ENCODE measurements at regions not wholly inside any gene's neighbourhood (a gene's known extent, or its start where the extent isn't known, plus 50 kb on each side); places are given as distances from the start of the nearest gene placed in this dataset.

DNA sequence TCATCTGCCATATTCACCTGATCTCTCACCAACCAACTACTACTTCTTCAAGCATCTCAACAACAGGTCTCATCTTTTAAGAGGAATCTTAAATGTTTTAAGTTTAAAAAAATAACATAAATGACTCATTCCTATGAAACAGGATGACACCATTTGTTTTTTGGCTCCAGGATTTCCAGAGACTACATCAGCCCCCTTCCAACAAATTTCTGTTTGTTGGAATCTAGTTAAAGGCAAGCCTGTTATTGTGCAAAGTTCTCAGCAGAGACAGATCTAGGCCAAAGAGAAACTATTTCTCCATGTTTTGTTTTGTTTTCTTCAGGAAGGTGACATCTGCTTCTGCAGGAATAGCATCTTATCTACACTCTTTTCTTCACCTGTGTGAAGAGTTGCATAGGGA is 204.8 kb upstream of the SH3BP4 start:
- no peak for DNase-seq (ENCODE audit: missing footprints)
- intact Hi-C loops (cut with DNase I) = no loop called here

DNA sequence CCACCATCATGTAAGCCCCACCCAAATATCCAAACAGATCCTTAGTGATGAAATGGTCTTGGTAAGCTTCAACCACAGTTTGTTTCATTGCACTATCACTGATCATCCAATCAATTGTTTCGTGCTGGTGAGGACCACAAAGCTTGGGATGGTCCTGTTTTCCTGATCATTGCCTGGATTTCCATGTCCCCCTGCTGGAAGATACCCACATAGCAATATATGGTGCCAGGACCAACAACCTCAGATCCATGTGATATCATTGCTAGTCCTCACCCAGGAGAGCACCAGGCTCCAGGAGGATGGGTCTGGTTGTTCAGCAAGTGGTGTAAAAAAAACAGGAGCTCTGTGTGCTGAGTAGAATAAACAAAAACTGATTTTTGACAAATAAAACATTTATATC is 206.5 kb upstream of the SH3BP4 start:
- DNase-seq (ENCODE audit: missing footprints) (no peak), ATAC-seq (no peak)
- intact Hi-C loops (cut with DNase I) = no loop called here

More for the DNA sequence above, 204.8 kb upstream of the SH3BP4 start:
- no peak for ATAC-seq

DNA sequence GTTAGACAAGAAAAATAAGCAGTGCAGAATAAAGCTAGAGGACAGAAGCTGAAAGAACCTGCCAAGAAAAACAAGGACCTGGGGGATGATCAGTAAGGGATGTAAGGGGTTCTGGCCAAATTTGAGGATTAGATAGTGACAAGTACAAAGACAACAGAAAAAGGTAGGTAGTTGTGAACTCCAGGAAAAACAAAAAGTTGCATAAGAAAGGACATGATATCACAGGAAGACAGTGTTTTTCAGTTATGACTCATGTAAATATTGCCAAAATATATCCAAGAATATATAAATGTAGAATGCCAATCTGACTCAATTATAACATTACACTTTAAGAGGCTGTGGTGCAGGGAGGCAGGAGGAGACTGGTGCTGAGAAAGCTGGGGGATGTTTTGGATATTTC is 209.8 kb upstream of the SH3BP4 start:
- no peak for ATAC-seq

DNA sequence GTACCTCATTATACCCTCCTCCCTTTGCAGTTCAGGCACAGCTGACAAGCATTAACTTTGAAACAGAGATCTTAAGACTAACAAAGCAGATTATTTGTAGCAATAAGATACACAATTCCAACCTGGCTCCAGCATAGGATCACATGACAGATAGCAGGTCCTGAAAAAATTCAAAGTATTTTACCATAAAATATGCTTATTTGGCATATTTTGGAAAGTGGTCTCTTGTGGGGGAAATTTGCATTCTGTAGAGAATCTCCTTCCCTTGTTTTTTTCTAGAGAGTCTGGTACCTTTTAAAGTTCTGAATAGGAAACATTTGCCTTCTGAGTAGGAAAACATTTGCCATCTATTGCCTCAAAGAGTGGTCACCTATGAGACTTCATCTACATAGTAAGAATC is 212.8 kb upstream of the SH3BP4 start:
- DNase-seq (ENCODE audit: missing footprints) (no peak), ATAC-seq (no peak)
- intact Hi-C loops (cut with DNase I) = no loop called here

More for the DNA sequence above, 209.8 kb upstream of the SH3BP4 start:
- DNase-seq (ENCODE audit: missing footprints) = no peak
- intact Hi-C loops (cut with DNase I) = no loop called here

DNA sequence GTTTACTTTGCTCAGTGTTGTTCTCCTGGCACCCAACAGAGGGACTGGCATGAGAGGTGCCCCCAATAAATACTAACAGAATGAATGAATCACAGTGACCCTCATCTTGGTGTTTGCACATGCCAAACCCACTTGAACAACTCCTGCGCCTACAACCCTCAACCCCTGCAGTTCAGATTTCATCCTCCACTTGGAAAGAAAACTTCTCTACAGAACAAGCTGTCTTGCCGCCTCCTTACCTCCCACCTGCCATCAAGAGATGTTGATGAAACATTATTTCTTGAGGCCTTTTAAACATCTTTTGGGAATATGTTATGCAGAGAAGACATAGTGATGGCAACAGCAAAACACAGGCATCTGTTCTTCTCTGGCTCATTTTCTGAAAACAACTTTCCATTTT is 216.0 kb upstream of the SH3BP4 start:
- DNase-seq (ENCODE audit: missing footprints) = no peak
- ATAC-seq = no peak
- intact Hi-C loops (cut with DNase I) = no loop called here

DNA sequence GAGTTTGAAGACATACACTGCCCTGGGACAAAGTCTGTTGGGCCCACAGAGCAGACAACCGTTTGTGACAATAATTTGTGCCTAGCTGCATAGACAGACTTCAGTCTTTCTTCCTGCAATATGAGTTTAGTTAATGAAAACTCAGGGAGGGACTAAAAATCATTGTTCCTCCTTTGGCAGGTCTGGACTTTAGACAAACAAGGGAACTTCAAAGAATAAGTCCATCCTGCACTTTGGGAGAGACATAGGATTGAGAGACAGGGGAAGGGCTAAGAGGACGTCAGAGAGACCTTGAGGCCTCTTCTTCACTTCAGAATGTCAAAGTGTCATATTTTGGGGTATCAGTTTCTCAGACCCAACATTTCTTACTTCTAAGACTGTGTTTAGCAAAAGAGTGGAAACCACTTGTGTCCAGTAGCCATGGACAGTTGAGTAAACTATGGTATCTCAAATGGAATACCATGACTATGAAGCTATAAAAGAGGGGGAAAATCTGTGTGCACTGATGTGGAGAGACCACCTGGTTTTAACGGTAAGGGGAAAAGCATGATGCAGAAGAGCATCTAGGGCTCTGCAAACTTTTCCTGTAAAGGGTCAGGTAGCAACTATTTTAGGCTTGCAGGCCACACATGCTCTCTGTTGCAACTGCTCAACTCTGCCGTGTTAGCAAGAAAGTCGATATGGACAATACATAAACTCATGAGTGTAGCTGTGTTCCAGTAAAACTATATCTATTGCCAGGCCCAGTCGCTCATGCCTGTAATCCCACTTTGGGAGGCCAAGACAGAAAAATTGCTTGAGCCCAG is 217.8 kb upstream of the SH3BP4 start:
- intact Hi-C loops (cut with DNase I) = no loop called here
- ATAC-seq (no peak), DNase-seq (ENCODE audit: missing footprints) (no peak)

DNA sequence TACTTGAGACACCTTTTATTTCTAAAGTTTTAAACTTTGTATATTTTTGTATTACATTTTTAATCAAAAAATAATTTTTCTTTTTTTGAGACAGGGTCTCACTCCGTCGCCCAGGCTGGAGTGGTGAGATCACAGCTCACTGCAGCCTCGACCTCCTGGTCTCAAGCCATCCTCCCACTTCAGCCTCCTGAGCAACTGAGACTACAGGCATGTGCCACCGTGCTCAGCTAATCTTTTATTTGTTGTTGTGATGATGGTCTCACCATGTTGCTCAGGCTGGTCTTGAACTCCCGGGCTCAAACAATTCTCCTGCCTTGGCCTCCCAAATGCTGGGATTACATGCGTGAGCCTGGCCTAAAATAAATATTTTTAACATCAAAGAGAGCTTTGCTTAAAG is 218.7 kb upstream of the SH3BP4 start:
- intact Hi-C loops (cut with DNase I) = no loop called here
- DNase-seq (ENCODE audit: missing footprints) = no peak
- ATAC-seq = no peak

DNA sequence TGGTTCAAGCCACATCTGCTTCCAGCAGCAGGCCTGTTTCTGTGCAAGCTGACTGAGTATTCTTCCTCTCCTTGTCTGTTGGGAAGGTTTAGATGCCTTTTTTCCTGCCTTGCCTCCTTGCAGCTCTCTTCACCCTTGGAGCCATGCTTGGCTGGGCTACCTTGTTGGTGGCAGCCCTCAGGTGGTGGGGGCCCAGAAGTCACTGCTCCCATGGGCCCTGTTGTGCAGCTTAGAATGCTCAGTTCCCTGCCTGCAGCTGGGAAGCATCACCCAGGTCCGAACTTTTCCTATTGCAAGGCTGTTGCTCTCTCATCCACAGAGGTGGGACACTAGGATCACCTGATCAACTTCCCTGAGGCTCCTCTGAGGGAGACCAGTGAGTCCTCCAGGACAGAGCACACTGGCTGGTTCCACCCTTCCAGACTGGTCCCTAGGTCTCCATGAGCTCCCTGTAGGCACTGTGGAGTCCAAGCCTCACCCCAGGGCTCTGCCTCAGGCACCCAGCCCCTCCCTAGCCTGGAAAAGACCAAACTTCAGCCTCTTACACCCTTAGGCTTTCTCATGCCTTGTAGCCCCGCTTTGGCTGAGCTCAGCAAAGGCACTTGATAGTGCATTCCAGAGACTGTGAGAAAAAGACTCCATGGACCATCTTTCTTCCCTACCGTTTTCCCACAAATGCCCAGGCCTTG is 219.3 kb upstream of the SH3BP4 start:
- intact Hi-C loops (cut with DNase I) = no loop called here
- DNase-seq (ENCODE audit: missing footprints) (no peak), ATAC-seq (no peak)

DNA sequence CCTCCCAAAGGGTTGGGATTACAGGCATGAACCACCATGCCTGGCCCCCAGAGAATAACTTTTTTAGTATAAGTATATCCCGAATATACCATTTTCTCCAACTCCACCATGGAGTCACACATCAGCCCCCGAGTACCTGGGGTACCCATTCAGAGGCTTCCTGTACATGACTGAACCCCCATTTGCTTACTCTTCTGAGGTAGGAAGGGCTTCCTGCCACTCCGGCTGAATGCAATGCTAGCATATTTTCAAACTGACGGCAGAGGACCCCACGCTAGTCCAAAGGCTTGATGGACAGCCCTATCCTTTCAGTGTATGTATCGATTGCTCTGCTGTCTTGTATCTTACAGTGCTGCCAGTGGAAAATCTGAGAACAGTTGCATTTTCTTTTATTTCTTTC is 220.6 kb upstream of the SH3BP4 start:
- intact Hi-C loops (cut with DNase I) = no loop called here
- ATAC-seq (no peak), DNase-seq (ENCODE audit: missing footprints) (no peak)

DNA sequence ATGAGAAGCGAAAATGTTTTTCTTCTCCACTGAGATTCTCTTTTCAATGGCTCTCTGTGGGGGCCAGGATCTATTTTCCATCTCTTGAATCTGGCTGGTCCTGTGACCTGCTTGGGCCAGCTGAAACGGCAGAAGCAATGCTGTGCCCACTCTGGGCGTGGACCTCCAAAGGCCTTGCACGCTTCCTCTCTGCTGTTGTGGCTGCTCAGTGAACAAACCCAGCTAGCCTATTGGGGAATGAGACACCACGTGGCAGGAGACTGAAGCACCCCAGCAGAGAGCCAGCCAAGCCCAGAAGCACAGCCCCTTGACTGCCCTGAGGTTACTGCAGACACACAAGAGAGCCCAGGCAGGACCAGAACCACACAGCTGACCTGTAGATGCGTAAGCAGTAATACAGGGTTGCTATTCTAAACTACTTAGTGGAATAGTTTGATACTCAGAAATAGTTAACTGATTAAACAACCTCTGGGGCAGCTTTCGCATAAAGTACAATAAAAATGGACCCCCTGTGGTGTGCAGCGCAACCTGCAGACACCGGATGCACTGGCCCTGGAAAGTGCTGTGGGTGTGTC is 221.7 kb upstream of the SH3BP4 start:
- ATAC-seq (no peak), DNase-seq (ENCODE audit: missing footprints) (no peak)
- intact Hi-C loops (cut with DNase I) = no loop called here

DNA sequence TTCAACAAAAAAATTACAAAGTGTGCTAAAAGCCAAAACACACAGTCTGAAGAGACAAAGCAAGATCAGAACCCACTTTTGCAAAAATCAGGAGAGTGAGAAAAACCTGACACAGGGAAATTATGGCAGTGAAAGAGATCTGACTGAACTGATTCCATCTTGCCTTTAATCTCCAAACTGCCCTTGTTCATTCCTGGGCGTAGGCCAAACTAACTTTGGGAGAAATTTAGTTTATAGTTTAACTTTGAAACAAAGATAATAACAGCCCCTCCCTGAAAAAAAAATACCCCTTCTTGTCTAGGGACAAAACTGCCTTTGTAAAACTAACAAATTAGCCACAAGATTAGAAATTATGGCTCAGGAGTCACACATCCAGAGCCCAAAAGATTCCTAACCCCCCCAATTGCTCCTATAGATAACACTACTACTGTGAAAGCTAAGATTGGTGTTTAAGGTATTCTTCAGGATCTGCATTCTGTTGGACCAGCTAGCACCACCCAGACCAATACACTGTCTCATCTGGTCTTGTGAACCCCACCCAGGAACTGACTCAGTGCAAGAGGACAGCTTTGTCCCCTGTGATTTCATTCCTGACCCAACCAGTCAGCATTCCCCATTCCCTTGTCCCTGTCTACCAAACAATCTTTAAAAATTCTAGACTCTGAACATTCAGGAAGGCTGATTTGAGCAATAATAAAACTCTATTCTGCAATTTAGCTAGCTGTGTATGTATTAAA is 226.1 kb upstream of the SH3BP4 start:
- intact Hi-C loops (cut with DNase I) = no loop called here
- DNase-seq (ENCODE audit: missing footprints) (no peak), ATAC-seq (no peak)

DNA sequence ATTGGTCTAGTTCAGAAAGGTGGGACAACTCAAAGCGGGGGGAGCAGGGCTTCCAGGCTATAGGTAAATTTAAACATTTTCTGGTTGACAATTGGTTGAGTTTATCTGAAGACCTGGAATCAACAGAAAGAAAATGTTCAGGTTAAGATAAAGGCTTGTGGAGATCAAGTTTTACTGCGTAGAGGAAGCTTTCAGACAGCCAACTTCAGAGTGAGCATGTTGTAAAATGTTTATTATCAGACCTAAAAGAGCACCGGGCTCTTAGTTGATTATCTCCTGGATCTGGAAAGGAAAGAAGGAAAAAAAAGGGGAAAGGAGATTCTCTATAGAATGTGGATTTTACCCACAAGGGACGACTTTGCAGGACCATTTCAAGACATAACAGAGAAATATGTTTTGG is 227.0 kb upstream of the SH3BP4 start:
- ATAC-seq (no peak), DNase-seq (ENCODE audit: missing footprints) (no peak)
- intact Hi-C loops (cut with DNase I) = no loop called here

DNA sequence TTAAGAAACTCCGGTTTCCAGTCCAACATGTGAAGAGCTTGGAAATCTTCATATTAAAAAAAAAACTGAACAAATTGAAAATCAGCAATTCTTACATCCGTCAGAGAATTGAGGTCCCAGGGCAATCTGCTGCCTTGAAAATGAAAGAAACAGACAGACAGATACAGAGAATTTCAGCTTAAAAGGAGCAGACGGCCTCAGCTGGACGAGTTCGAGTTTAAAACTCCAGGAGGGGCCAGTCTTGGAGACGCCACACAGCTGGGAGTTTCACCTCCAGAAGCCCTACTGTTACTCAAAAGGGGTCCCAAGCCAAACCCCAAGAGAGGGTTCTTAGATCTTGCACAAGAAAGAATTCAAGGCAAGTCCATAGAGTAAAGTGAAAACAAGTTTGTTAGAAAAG is 226.5 kb upstream of the ARL4C start:
- intact Hi-C loops (cut with DNase I) = no loop called here
- ATAC-seq (no peak), DNase-seq (ENCODE audit: missing footprints) (no peak)

DNA sequence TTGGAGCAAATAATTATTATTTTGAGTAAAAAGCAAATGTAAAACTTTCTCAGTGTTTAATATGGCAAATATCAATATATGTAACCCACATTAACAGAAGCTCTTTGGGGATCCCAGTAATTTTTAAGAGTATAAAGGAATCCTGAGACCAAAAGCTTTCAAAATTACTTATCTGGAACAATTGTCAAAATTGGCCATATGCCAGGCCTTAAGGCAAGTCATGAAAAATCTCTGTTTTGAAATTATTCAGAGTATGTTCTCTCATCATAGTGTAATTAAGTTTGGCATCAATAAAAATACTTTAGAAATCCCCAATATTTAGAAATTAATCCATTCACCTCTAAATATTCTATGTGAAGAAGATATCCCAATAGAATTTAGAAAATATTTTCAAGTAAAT is 225.3 kb upstream of the ARL4C start:
- intact Hi-C loops (cut with DNase I) = no loop called here
- no peak for ATAC-seq
- no peak for DNase-seq (ENCODE audit: missing footprints)

DNA sequence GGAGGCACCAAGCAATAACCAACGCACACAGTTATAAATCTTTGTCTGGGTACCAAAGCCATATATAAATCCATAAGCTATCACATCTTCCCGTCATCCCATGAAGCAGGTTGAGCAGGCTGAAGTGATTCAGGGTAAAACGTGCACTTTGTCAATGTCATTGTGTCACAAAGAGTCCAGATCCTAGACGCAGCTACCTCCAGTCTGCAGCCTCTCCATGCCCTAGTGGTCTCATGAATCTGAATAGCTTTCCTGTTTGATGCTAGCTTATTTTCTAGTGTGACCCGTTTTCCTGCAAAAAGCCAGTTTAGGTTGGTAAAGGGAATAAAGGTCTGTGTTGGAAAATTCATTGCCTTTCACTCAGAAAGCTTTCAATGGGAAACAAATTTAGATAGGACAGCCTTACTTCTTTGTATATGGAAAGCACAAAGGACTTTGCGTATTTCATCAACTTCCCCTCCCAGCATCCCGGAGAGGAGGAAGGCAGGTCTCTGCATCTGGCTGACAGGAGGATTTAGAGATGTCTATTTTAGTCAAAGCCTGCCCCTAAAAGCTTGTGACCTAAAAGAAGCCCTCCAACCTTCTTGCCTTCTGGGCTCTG is 222.3 kb upstream of the ARL4C start:
- no peak for ATAC-seq
- DNase-seq (ENCODE audit: missing footprints) = no peak
- intact Hi-C loops (cut with DNase I) = no loop called here

DNA sequence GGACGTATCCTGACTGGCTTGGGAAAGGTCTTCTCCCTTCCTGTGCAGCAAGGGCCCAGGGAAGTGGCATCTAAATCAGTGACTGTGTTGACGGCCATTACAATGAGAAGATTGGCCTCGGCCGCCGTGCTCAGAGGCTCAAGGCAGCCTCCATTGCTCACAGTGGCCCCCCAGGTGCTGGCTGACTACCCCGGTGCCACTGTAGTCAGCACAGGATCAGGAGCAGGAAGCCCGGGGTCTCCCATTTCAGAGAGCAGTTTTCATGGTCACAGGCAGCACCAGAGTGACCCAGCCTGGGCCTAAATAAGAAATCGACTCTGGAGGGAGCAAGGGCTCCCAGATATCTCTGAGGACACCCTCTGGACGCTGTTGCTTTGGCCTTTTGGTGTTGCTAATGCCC is 219.4 kb upstream of the ARL4C start:
- intact Hi-C loops (cut with DNase I) = no loop called here
- ATAC-seq = no peak
- no peak for DNase-seq (ENCODE audit: missing footprints)

DNA sequence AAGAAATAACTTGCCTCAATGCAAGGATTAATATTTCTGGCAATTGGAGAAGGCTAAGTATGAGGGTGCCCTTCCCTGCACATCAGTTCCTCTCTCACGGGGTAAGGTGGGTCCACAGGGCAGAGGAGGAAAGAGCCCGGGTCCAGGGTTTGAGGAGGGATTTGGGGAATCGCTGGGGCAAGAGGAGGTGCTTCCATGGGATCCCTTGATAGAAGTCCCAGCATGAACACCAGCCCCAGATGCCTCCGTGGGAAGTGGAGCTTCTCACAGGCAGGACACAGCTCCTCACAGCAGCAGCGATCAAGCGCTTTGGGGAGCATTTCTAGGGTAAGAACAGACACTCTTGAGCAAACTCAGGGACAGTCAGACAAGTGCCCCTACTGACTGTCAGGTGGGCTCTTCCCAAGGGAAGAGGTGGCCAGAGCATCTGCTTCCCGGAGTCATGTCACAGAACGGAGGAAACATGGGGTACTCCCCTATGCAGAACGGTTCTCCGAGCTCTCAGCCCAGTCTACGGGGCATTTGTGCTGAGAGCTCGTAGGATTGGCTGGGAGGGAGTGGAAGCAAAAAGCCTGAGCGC is 218.9 kb upstream of the ARL4C start:
- intact Hi-C loops (cut with DNase I) = no loop called here
- no peak for ATAC-seq
- DNase-seq (ENCODE audit: missing footprints) = no peak

DNA sequence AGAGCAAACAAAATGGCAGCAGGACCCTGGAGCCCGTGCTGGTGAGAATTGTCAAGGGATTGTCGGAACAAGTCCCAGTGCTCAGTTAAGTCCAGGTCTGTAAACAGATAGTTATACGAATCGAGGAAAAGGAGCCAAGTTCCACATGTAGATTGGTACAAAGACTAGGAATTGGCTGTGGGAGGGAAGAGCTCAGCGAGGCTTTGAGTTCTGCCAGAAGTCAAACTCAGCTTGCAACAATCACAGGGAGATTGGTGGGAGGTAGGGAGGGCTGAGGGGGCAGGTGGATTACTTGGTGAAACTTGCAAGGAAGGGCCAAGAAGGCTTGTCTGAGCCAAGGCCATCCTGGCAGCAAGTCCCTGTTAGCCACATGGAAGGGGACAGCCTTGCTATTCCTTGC is 217.8 kb upstream of the ARL4C start:
- no peak for ATAC-seq
- intact Hi-C loops (cut with DNase I) = no loop called here
- no peak for DNase-seq (ENCODE audit: missing footprints)

DNA sequence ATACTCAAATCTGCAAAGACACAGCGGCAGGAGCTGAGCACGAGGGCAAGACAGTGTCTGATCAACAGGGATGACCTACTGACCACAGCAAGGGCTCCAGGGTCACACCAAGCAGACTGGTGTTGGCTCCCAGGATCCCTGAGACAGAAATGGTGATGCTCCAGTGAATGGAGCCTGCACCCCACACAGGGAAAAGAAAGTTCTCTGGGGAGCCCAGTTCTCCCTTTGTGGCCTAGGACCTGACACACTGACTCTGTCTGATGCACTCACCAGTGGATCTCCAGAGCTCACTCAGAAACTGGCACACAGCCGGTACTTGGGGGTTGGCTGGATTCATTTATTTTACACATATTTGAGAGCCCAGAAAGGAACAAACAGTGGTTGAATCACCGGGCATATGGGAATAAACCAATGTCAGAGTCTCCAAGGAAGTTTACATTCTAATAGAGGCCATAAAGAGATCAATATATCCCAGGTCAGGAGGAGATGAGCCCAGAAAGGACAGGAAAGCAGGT is 215.6 kb upstream of the ARL4C start:
- intact Hi-C loops (cut with DNase I) = no loop called here
- ATAC-seq = no peak
- DNase-seq (ENCODE audit: missing footprints) = no peak

Measured in Right ventricle myocardium inferior (tissue), 1 donor.